Upper lobe of left lung (tissue), 6 donors: ENCODE measurements at regions not wholly inside any gene's neighbourhood (a gene's known extent, or its start where the extent isn't known, plus 50 kb on each side); places are given as distances from the start of the nearest gene placed in this dataset.

Source experiments
- ATAC-seq, 2 donors: fragments of 200-7000 bp; cut with Tn5 transposase; one replicate each; pipeline ENCODE4 v1.9.1; 2022; ENCODE audit warnings: mild to moderate bottlenecking in 2 of 2, moderate library complexity in 2 of 2; ENCODE audit not compliant: low FRiP score in 2 of 2
- DNase-seq, 2 donors: peaks; one replicate each; pipeline ENCODE4 v3.0.0-alpha.2; 2019 to 2020
- H3K27ac ChIP-seq, 4 donors: fragments of 200-600 bp; sonication (generic); one replicate each; pipeline ENCODE4 v1.5.1; 2016 to 2019
- H3K27me3 ChIP-seq, 4 donors: fragments of 200-600 bp; sonication (generic); one replicate each; pipeline ENCODE4 v1.5.1; 2017 to 2019
- H3K36me3 ChIP-seq, 4 donors: fragments of 200-600 bp; sonication (generic); one replicate each; pipeline ENCODE4 v1.5.1; 2016 to 2019
- H3K4me1 ChIP-seq, 4 donors: fragments of 200-600 bp; sonication (generic); one replicate each; pipeline ENCODE4 v1.5.1; 2018 to 2019
- H3K4me3 ChIP-seq, 4 donors: fragments of 200-600 bp; sonication (generic); one replicate each; pipeline ENCODE4 v1.5.1; 2017 to 2019; ENCODE audit warnings: mild to moderate bottlenecking in 2 of 4, moderate library complexity in 1 of 4
- H3K9me3 ChIP-seq, 4 donors: fragments of 200-600 bp; sonication (generic); one replicate each; pipeline ENCODE4 v1.5.1; 2018 to 2019
- CTCF ChIP-seq, 6 experiments: fragments of 450-650 bp in 4 of 6; fragments of 200-600 bp in 2 of 6; sonication (generic) in 2 of 6; IDR thresholded peaks; one replicate each; pipeline ENCODE4 v1.5.1; 2016 to 2019; ENCODE audit warnings: antibody characterized with exemption in 6 of 6
- EP300 ChIP-seq, 4 donors: sonication (generic); formaldehyde crosslinking; IDR thresholded peaks; one replicate each; pipeline ENCODE4 v1.5.1; 2017; ENCODE audit warnings: antibody characterized with exemption in 4 of 4, control low read depth in 2 of 4
- POLR2A ChIP-seq, 4 donors: fragments of 450-650 bp; IDR thresholded peaks; one replicate each; pipeline ENCODE4 v1.5.1; 2016 to 2017; ENCODE audit warnings: antibody characterized with exemption in 4 of 4, mild to moderate bottlenecking in 2 of 4
- POLR2AphosphoS5 ChIP-seq, 2 donors: sonication (generic); formaldehyde crosslinking; IDR thresholded peaks; one replicate each; pipeline ENCODE4 v1.5.1; 2017; ENCODE audit warnings: antibody characterized with exemption in 2 of 2
- WGBS, 2 donors: methylation state at CpG; one replicate each; pipeline ENCODE4 v1.1.5; 2017 to 2018; 5-methylcytosine and 5-hydroxymethylcytosine counted together
- donor health status: DM: no; HTN: no; CAD: no; lungs with moderate emphysema.
- donor health status: DM: no; HTN: yes; CAD: no; lungs with severe emphysema.

GRCh38 chr11:7858006-7858405 lies 61.3 kb upstream of the OR5P2 start:
- Histone ChIP-seq H3K36me3 (no peaks in the 10 kb centered on the region), H3K27ac (no peak overlapping the region), H3K4me3 (no peak overlapping the region), H3K27me3 (no peaks in the 10 kb centered on the region), H3K9me3 (no peaks in the 10 kb centered on the region), H3K4me1 (no peaks in the 10 kb centered on the region)
- 62 to 81% methylated on average over 7 of the region's 7 CpGs for WGBS, 2 donors
- TF ChIP-seq POLR2AphosphoS5 (IDR thresholded peaks at IDR 0.05) (no peak), CTCF (IDR thresholded peaks at IDR 0.05) (no peak), EP300 (IDR thresholded peaks at IDR 0.05) (no peak), POLR2A (IDR thresholded peaks at IDR 0.05) (no peak)
- ATAC-seq = no peak
- no peak for DNase-seq

- no peaks in the 10 kb centered on the region for H3K27me3 ChIP-seq
- no peak for ATAC-seq
- 73 to 78% methylated on average over 4 of the region's 4 CpGs for WGBS, 2 donors
- H3K4me1 ChIP-seq = no peaks in the 10 kb centered on the region
- DNase-seq = no peak
- TF ChIP-seq POLR2AphosphoS5 (IDR thresholded peaks at IDR 0.05) (no peak), CTCF (IDR thresholded peaks at IDR 0.05) (no peak), POLR2A (IDR thresholded peaks at IDR 0.05) (no peak), EP300 (IDR thresholded peaks at IDR 0.05) (no peak)
- H3K4me3 ChIP-seq = no peak overlapping the region
- H3K9me3 ChIP-seq = no peaks in the 10 kb centered on the region
- H3K27ac ChIP-seq = no peak overlapping the region
- H3K36me3 ChIP-seq = no peaks in the 10 kb centered on the region
Measured at GRCh38 chr11:7851391-7851790, 54.6 kb upstream of the OR5P2 start.

GRCh38 chr11:7849018-7849417 lies 52.3 kb upstream of the OR5P2 start:
- no peak for DNase-seq
- Histone ChIP-seq H3K27ac (no peak overlapping the region), H3K4me3 (no peak overlapping the region), H3K9me3 (no peaks in the 10 kb centered on the region), H3K27me3 (no peaks in the 10 kb centered on the region), H3K4me1 (no peaks in the 10 kb centered on the region), H3K36me3 (no peaks in the 10 kb centered on the region)
- no peak for ATAC-seq
- 78 to 83% methylated on average over 10 of the region's 10 CpGs for WGBS, 2 donors
- TF ChIP-seq EP300 (IDR thresholded peaks at IDR 0.05) (no peak), POLR2A (IDR thresholded peaks at IDR 0.05) (no peak), POLR2AphosphoS5 (IDR thresholded peaks at IDR 0.05) (no peak), CTCF (IDR thresholded peaks at IDR 0.05) (no peak)
